ENCODE measurements at regions not wholly inside any gene's neighbourhood (a gene's known extent, or its start where the extent isn't known, plus 50 kb on each side); places are given as distances from the start of the nearest gene placed in this dataset.

- TF ChIP-seq SP1 (IDR thresholded peaks at IDR 0.05): no peak
- TF ChIP-seq BHLHE40 (IDR thresholded peaks at IDR 0.05; ENCODE audit: borderline replicate concordance): no peak
- no peak for TF ChIP-seq FOXA1 (IDR thresholded peaks at IDR 0.05)
- TF ChIP-seq ZNF384 (IDR thresholded peaks at IDR 0.05): no peak
- TF ChIP-seq L3MBTL2 (conservative IDR thresholded peaks at IDR 0.05): no peak
- no peak for TF ChIP-seq SUZ12 (IDR thresholded peaks at IDR 0.05)
- TF ChIP-seq FOXK2 (IDR thresholded peaks at IDR 0.05): no peak
- no peak for TF ChIP-seq PKNOX1 (IDR thresholded peaks at IDR 0.05)
- no peak for TF ChIP-seq CTBP1 (IDR thresholded peaks at IDR 0.05; ENCODE audit: borderline replicate concordance)
- no peak for TF ChIP-seq HDGF (IDR thresholded peaks at IDR 0.05; ENCODE audit: borderline replicate concordance)
- TF ChIP-seq TARDBP (IDR thresholded peaks at IDR 0.05): no peak
Measured at GRCh38 chr6:20334962-20335361, 66.7 kb upstream of the E2F3 start.

Data from HEK293T (cell line).